ENCODE measurements at regions not wholly inside any gene's neighbourhood (a gene's known extent, or its start where the extent isn't known, plus 50 kb on each side); places are given as distances from the start of the nearest gene placed in this dataset.
A peak's percentile ranks its signal among the peaks of the same experiment; 100 is the strongest.
"Not testable (repeated sequence)": the region's sequence is repeated elsewhere in the genome, so short reads cannot be mapped to it uniquely, and the experiment has no call there.

DNA sequence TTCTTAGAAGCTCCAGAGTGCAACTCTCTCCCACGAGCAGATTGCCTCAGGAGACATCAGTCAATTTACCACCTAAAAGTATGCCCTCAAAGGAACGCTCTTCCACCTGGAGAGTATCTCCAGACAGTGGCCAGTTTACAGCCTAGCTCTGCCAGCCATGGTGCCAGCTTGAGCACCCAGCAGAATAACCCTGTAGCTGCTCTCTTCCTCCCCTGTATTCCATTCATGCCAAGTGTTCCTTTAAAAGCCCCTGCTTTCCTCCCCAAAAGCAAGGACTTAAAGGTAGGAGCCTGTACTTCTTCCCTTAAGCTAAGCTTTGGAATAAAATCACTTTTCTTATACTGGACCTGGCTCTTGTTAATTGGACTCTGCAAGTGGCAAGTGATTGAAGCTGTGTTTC, 245.4 kb upstream of the TMEM132C start:
- DNase-seq (ENCODE audit: low spot score), result no peak

DNA sequence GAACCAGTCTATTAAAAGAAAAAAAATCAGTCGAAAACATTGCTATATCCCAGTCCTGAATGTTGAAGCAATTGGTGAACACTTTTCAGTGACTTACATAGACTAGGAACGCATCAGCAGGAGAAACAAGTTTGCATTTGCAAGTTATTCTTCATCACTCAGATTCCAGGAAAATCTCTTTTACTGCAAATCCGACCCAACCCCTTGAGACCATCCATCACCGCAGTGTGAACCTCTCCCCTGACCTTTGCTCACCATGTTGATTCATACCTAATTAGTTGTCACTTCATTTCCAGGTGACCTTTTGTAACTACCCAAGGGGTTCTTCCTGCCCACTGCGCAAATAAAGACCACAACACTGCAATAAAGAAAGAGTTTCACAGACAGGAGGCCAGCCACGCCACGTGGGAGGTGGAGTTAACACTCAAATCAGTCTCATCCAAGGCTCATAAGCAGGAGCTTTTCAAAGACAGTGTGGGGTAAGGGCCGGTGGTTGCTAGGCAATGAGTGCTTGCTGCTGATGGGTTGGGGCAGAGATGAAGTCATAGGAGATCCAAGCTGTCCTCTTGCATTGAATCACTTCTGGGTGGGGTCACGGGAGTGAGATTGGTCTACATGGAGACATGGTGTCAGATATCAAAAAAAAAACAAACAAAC, 241.3 kb upstream of the TMEM132C start:
- no peak for DNase-seq (ENCODE audit: low spot score)

DNA sequence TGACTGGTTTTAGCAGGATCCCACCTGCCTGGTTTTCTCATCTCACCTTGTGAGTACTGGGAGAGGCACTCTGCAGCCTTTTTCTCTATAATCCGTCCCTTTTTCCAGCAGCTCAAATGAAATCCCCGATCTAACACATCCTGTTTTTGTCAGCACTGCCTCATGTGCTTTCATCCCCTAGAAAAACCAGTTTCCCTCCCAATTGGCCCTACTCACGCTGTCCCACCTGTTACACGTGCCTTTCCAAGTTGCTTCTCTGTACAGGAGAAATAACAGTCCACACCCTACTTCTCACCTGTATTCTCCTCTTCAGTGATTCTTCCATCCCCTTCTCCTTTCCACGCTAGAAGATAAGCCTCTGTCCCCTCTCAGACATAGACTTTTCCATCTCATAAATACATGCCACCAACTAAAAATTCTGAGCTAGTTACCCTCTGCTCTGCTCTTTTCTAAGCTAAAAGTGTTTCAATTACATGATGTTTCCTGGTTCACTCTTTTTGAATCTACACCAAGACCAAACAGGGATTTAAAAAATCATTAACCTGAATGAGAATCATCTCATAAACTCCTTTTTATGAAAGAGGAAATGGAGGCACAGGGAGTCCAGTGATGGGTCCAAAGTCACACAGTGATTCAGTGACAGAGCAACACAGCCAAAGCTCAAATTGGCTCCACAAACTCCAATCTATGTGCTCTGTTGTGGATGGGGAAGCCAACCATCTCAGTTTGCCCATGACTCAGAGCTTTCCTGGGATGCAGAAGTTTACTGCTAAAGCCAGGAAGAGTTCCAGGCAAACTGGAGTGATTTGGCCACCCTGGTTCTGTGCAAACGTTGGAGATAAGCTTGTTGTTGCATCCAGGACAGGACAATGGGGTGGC, 240.0 kb upstream of the TMEM132C start:
- DNase-seq (ENCODE audit: low spot score), result no peak

DNA sequence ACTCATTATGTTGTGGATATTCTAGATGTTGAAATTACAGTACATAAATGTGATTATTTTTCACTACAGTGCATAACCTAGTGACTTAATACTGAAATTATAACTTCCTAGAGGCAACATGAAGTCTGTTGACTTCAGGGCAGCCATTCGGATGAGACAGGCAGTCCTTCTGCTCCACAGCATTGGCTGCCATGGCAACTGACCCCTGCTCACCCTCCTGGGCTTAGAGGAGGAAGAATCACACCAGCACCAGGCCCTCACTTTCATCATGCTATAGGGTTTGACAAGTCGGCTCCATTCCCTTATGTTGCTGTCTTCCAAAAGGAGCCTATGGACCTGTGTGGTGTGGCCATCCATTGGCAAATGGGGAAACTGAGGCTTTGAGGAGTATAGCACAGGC, 233.5 kb upstream of the TMEM132C start:
- DNase-seq (ENCODE audit: low spot score), result no peak

DNA sequence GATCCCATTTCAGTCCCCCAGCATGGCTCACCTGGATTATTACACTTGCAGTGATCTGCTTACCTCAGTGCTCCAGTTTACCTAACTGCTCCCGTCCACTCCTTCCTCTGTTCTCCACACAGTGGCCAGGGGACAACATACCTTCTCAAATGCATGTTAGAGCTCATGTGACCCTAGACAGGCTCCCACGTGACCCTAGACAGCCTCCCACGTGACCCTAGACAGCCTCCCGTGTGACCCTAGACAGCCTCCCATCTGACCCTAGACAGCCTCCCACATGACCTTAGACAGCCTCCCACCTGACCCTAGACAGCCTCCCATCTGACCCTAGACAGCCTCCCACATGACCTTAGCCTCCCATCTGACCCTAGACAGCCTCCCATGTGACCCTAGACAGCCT, 226.0 kb upstream of the TMEM132C start:
- no peak for DNase-seq (ENCODE audit: low spot score)

DNA sequence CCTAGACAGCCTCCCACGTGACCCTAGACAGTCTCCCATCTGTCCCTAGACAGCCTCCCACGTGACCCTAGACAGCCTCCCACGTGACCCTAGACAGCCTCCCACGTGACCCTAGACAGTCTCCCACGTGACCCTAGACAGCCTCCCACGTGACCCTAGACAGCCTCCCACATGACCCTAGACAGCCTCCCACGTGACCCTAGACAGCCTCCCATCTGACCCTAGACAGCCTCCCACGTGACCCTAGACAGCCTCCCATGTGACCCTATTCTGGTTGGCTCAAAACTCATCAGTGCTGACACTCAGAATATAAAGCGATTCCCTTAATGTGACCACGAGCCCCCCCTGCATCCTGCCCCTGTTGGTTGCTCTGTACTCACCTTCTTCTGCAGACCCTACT, 224.7 kb upstream of the TMEM132C start:
- DNase-seq (ENCODE audit: low spot score), result not testable (repeated sequence)

DNA sequence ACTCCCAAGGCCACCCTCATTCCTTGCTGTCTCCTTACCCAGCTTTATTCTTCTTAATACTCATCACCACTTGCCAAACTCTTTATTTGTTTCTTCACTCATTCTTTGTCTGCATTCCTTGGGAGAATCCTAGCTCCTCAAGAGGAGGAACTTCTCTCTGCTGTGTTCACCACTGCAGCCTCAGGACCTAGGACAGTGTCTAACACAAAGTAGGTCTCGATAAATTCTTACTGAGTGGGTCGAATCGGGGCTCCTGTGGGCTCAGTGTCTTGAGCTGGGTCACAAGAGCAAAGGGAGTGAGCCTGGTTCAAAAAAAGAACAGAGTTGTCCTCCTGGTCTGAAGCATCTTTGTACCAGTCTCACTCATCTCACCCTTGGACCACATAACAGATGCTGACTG, 224.1 kb upstream of the TMEM132C start:
- no peak for DNase-seq (ENCODE audit: low spot score)

DNA sequence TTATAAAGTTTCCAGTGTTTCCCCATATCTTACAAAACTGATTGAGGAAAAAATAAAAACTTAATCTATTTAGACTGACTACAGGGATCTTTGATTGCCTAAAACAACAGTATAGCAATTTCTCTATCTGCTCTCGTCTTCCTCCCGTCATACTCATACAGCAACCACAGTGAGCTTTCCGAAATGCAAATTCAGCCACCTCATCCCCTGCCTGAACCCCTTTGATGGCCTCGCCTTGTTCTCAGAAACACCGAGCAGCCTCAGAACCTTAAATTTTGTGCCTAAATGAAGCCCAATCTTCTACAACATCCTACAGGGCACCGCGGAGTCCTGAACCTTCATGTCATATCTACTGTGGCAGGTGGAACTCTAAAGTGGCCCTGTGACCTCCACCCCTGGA, 223.7 kb upstream of the TMEM132C start:
- no peak for DNase-seq (ENCODE audit: low spot score)

DNA sequence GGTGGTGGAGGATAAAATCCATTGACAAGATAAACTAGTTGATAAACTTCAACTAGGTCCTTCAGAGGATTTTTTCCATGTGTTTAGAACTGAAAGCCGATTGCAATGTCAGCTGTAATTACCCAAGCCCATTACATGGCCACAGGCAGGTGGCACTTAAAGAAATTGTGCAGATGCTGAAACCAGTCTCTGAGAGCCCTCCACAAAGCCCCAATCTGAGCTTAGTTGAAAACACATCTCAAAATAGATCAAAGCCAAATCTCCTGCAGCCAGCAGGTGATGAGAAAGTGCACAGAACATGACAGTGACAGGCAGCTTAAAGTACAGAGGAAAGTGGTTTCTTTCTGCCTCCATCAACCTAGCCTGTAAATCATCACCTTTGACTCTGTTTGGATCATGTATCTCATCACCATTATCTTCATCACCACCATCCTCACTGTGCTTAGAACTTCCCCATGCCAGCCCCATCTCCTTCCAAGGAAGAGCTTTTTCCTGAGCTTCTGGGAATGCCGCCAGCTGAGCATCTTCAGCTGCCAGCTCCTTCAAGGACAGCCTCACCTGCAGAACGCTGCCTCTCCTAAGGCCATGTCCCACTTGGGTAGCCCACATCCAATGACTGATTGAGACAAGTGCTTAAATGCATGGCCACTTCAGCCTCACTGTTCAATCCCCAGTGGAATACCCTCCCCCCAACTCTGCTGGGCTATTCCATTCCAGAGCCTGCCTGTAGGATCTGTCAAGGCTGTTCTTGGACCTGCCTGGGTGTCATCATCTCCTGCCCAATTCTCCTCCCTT, 219.5 kb upstream of the TMEM132C start:
- DNase-seq (ENCODE audit: low spot score), result no peak

DNA sequence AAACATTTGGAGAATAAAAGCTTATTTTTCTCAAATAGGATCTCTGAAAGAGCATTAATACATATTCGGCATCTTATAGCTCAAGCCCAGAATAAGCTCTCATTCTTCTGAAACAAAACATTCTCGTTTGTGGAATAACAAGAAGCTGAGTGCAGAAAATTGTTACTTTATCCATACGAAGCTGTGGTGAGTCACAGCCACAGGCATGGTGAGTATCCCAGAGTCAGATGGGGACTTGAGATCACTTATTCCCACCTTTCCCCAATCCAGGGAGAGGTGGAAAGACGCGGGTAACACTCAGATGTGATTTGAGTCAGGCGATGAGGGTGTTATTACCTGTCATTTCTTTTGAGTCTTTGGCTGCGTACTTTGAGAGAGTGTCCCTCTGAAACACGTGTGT, 214.6 kb upstream of the TMEM132C start:
- no peak for DNase-seq (ENCODE audit: low spot score)

DNA sequence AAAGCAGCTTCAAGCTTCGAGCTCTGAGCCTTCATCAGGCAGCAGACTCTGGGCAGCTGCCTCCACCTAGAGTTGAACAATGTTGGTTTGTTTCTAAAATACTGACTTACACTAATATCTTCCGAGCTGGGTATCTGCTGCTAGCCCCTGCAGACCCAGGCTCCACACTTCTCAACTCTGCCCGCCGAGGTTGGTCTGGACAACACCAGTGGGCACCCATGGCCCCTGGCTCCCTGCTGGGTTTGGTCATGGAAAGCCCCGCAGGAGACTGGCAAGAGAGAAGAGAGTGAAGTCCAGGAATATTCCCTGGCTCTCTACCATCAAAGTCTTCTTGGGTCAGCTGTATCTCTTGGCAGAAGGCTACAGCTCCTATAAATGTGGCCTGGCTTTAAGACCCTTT, 214.2 kb upstream of the TMEM132C start:
- DNase-seq (ENCODE audit: low spot score), result no peak

DNA sequence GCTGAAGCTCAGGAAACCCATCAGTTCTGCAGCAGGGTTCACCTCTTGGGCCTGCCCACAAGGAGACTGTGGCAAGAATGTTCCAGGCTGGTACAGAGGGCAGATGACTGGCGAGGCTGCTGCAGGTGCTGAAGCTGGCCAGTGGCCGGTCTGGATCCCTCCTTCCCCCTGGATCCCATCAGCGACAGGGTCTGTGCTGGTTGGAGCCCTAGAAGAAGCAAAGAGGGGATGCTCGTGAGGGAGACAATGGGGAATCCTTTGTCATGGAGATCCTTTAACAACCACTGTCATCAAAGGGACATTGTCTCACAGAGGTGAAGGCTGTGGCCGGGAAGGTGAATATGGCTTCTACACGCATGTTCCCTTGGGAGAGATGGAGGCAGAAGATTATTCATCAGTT, 211.4 kb upstream of the TMEM132C start:
- DNase-seq (ENCODE audit: low spot score), result no peak

DNA sequence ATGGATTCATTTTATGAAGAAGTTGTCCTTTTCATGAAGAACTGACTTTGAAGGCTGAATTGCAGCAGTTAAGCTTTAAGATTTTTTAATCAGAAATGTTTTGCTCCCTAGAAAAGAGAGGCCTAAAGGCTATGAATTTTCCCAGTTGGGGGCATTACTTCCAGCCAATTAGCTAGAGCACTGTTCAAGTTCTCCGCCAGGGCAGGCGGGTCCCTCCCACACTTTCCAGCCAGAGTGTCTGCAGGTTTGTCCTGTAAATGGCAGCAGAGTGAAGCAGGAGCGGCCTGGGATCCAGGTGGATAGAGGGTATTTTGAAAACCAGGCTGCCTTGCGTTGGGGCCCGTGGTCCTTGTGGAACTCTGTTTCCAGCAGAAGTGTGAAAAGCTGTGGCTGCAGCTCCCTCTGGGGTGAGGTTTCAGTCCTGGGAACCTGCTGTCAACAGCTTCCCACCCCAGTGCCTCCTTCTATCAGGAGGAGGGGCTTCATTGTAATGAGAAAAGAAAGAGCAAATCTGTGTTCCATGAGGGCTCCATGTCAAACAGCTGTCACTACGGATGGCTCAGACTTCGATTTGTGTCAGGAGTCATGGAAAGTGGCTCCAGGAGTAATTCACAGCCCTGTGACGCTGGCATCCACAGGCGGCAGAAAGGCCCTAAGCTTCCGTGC, 210.7 kb upstream of the TMEM132C start:
- no peak for DNase-seq (ENCODE audit: low spot score)

DNA sequence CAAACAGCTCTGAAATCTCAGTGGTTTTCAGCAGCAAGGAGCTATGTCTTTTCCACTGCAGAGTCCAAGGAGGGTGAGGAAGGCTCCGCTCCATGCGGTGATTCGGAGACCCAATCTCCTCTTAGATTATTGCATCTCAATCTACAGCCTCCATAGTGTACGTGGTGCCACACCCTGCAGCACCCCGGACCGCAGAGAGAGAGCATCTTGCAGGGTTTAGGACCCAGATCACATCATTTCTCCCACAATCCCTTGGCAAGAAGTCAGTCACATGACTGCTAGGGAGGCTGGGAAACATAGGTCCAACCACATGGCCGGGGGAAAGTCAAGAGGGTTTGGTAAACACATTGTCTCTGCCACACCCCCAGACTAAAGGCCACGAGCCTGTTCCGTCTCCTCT, 209.4 kb upstream of the TMEM132C start:
- no peak for DNase-seq (ENCODE audit: low spot score)

DNA sequence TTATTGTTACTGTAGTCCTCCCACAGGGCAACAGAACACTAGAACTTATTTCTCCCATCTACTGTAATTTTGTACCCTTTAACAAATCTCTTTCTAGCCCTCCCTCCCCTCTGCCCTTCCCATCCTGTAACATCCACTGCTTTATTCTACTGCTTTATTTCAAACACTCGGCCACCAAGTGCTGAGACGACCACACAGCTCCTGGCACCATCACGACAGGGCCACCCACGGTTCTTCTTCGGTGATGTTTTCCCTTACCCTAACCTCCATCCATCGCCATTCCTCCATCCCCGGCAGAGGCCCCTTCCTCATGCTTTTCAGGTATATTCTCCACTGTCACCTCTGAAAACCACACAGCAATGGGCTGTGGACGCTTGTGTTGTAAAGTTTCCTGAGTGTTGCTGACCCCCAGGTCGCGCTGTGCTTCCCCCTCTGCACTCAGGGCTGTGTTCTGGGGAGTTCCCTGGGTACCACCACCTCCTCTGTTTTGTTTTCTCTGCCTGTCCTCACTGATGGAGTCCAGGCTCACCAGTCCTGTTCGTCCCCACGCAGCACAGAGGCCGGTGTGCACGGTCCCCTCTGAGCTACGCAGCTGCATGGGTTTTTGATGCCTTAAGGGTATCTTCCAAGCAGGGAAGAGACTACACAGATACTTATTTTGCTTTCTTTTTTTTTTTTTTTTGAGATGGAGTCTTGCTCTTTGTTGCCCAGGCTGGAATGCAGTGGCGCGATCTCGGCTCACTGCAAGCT, 207.2 kb upstream of the TMEM132C start:
- no peak for DNase-seq (ENCODE audit: low spot score)

DNA sequence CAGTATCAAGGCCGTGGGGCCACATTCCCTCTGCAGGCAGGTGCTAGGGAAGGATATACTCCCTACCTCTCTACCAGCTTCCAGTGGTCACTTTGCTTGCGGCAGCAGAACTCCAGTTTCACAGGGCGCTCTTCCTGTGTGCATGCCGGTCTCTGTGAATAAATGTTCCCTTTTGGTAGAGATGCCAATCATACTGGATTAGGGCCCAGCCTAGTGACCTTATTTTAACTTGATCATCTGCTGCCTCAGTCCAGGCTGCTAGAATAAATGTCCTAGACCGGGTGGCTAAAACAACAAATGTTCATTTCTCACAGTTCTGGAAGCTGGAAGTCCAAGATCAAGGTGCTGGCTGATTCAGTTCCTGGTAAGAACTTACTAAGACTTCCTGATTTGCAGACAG, 198.8 kb upstream of the TMEM132C start:
- no peak for DNase-seq (ENCODE audit: low spot score)

DNA sequence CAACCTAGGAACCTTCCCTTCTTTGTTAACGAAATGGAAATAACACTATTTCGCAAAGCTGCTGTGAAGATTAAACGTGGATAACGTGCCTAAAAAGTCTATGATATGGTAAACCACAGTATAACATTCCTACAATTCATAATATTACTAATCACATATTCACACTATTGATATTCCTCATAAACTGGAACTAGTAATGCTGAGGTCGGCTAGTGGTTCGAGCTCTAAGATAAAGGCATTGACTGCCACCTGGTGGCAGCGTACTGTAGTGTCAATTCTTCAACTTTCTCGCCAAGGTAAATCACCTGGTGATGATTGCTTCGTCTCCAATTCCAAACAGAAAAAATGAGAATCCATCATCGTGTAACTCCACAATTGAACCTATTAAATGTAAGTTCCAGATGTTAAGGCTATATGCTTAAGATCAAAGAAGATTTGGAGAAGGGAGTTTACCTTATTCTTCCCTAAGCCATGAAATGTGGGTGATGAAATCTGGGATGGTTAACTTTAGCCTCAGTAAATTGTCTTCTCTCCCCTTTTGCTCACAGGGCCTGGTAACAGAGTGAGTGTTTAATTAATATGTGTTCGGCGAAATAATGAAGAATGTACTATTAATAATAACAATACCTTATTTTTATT, 197.5 kb upstream of the TMEM132C start:
- peak; percentile 68 for DNase-seq (ENCODE audit: low spot score)

DNA sequence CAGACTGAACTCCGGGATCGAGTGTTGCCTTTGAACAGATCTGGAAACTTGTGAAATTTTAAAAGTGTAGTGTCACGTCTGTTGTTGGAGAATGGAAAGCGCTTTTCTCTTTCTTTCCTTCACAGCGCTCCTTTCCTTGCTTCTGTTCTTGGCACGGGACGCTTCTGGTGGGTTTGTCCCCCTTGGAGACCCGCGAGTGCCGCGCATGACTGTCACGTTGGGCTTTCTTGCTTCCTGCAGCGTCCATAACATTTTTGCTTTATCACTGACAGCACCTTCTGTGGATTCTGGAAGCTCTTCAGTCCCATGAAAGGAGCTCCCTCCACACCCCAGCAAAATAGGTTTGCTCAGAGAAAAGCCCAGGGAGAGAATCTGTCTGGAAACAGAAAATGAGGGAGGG, 193.0 kb upstream of the TMEM132C start:
- no peak for DNase-seq (ENCODE audit: low spot score)

DNA sequence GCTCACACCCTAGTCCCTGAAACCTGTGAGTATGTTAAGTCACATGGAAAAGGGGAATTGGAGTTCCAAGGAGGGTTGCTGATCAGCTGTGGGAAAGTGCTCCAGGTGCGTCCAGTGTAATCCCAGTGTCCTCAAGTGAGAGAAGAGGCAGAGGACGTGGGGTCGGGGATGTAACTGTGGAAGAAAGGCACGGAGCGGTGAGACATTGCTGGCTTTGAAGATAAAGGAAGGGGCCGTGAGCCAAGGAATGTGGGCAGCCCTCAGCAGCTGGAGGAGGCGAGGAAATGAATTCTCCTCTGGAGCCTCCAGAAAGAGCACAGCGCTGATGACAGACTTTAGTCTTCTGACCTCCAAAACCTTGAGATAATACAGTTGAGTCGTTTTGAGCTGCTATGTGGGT, 191.6 kb upstream of the TMEM132C start:
- DNase-seq (ENCODE audit: low spot score), result no peak

DNA sequence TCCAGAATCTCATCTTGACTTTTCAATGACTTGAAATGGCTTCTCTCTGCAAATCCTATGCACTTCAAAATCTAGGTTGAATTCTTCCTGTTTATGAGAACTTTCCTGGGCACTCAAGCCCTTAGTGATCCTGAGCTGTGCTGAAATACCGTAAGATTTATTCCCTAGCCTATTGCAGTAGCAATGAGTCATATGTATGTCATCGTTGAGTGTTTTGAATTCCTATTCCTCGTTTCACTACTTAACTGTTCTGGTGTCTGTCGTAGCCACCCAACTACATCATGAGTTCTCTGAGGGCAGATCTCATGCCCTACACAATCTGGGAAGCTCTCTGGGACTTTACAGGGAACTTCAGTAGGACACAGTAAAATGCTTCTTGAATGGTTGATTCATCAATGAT, 190.8 kb upstream of the TMEM132C start:
- peak; percentile 86 for DNase-seq (ENCODE audit: low spot score)
